Renal cortical epithelial cell (primary cell): ENCODE measurements at regions not wholly inside any gene's neighbourhood (a gene's known extent, or its start where the extent isn't known, plus 50 kb on each side); places are given as distances from the start of the nearest gene placed in this dataset.

ENCODE experiments used
- DNase-seq: peaks from one replicate; pipeline ENCODE4 v3.0.0-alpha.2; 2011; ENCODE audit warnings: low read depth

DNA sequence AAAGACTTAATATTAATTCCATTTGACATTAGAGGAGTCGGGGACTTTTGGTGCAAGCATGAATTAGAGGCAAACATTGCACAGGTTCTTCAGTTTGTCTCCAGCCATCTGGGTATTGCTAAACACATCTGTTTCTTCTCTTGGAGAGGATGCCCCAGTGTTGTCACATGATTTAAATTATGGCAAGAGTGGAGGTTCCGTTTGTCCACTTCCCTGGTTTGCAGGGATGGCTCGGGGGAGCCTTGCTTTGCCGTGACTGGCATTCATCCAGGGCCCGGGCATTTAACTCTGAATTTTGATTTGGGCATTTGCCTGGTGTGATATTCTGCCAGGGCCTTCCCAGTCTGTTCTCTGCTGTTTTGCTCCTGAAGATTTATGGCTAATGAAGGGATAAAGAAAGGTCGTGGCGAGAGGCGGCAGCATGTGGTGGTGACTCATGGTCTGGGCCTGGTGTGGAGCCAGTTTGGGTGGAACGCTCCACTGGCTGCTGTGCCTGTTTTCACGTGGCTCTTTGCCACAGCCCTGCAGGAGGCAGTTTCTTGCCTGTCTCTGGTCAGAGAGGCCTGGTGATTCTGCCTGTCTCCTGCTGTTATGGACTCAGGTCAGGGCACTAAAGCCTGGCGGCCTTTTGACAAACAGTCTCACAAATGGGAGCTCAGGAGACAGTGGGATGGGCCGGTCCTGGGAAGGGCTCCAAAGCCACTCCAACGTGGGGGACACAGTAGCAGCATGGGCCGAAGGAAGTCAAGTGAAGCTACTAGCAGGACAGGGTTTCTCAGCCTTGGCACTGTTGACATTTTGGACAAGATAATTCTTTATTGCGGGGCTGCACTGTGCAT, 99.4 kb upstream of the PGRMC2 start:
- DNase-seq = peak; percentile 98

DNA sequence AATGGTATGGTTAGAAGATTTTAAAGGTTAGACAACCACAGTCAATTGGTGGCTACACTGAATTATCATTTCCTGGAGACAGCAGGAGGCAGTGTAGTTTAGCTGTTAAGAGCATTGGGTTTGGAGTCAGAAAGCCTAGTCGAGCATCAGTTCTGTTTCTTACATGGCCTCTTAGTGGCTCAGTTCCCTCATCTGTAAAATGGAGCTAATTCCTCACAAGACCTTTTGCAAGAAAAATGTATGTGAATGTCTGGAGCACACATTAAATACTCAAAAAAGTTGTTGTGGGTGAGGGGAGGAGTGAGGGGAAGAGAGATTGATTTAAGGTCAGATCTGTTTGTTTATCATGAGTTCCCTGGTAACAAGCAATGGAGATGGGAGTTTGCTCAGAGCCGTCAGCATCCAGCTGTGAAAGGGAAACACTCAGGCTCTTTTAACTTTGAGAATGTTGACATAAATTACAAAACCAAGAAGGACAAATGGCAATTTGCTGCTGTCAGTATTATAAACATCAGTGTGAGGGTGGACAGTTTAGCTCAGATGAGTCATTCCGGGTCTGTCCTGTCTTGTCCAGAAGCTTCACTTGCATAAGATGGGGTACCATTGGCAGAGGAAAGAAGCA, 98.2 kb upstream of the PGRMC2 start:
- peak; percentile 92 for DNase-seq

DNA sequence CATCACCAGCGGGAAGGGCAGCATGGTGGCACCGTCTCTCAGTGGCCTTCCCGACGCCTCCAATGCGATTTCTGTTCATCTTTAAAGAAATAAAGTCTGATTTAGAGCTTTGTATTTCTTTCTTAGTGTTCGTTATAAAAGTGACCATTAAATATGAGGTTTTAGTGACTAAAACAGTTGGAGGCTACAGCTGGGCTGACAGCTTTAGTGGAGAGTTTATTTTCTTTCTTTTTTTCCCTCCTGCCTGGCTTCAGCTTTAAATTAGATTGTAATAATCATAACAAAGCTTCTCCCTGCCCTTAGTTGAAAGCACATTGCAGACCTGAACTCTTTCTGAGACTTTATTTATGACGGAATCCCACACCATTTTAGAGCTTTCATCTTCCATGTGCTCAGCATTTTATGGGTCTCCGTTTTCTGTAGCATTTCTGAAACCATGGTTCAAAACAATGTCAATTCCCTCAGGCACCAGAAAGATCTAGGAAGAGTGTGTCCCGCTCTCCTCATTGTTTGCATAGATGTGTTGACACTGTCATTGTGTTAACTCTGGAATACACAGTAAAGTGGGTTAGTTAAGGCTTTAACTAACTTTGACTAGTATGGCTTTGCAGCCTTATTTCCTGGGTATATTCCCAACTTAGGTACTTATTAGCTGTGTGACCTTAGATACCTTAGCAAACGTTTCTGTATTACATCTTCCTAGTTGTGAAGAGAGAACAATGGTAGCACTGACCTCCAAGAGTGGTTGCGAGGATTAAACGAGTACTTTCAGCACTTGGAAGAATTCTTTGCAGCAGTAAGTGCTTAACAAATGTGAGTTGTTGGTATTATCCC, 97.4 kb upstream of the PGRMC2 start:
- DNase-seq = no peak

DNA sequence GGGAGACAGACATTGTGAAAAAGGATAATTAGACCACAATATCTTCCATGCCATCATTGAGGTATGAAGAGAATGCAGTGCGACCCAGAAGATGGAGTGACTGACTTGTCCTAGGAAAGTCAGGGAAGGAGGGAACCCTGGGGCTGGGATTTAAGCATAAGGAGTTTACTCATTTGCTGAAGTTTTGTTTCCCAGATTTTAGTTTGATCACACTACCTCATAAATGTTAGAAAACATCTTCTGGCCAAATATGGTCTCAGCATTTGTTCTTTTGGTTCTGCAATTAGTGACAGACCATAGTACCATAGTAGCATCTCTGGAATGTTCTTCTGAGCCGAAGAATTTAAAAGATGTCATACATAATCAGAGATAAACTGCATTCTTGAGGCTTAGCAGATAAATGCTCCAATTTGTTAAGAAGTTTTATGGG, 96.5 kb upstream of the PGRMC2 start:
- DNase-seq = no peak

DNA sequence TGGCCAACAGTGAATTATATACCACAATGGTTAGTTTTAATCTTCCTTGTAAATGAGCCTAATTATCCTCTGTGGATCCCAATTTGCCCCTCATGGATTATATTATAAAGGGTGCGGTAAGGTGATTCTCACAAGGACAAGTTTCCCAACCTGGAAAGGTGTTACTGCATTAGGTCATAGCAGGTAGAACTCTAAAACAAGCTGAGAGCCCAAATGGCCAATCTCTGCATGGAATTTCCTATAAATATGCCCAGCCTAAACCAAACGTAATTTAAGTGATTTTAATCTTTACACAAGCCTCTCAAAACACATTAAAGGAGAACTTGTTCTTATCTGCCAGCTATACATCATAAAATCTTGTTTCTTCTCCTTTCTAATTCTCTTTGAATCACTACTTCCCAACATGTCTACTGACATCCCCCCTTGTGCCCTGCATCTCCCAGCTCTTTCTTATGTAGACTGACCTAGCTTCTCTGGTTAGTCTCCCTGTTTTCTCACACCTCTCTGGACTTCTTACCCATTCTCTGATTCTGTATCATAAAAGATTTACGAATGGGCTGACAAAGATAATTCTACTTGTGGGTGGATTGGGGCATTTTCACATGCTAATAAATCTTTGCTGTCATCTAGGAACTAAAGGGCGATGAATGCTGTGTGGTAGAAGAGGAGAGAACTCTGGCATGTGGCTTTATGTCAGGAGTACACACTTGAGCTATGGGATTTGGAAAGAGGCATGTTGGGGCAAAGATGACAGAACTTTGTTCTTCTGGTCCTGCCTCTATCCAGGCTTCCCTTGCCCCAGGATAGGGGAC, 94.3 kb upstream of the PGRMC2 start:
- DNase-seq = no peak

DNA sequence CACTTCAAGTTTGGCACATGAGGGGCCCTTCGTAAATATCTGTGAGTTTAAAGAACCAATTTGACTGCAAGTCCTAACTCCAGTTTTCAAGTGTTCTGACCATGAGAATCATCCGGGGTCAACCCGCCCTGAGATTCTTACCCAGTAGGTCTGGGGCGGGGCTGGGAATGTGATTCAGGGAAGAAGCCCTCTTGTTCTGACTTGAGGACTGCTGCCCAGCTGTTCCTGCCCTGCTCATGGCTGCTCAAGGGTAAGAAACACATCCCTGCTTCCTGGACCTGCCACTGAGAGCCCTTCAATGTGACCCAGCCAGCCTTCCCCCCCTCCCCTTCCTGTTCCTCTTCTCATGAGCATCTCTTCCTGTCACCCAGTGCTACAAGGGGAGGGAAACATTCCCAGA, 92.7 kb upstream of the PGRMC2 start:
- DNase-seq = no peak

DNA sequence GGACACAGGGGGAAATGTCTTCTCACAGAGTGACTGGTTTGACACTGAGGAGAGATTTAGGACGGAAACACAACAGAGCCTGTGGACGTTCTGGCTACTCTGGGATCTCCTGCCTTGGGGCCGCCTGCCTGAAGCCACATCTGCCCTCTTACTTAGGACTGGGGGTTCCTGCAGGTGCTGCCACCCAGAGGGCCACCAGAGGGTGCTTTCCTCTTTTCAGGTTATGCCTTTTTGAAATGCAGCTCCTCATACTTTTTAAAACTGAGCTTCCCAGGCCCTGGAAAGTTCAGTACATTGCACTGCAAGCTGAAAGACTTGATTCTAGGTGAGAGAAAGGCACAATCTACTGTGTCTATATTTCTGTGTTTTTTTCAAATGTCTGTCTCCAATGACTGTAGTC, 92.2 kb upstream of the PGRMC2 start:
- peak; percentile 54 for DNase-seq

DNA sequence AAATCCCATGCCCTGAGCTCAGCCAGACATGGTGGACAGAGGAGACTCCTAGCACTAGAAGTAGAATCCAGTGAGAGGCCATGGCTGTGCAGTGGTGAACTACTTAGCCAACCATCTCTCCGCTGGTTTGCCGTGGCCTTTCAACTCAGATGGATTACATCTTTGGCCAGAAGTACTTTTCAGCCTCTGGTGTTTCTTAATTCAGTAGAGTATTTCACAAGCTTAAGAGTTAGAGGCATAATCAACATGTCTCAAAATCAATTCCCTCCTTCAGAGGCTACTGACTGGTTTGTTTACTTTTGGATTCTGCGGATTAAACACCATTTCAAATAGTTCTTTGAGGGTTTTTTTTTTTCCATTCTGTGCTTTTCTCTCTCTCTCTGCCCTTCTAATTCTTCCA, 91.1 kb upstream of the PGRMC2 start:
- no peak for DNase-seq

DNA sequence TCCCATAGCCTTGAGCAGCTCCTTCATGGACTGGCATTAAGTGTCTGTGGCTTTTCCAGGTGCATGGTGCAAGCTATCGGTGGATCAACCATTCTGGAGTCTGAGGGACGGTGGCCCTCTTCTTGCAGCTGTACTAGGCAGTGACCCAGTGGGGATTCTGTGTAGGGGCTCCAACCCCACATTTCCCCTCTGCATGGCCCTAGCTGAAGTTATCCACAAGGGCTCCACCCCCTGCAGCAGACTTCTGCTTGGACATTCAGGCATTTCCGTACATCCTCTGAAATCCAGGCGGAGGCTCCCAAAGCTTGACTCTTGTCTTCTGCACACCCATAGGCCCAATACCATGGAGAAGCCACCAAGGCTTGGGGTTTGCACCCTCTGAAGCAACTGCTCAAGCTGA, 89.3 kb upstream of the PGRMC2 start:
- no peak for DNase-seq

DNA sequence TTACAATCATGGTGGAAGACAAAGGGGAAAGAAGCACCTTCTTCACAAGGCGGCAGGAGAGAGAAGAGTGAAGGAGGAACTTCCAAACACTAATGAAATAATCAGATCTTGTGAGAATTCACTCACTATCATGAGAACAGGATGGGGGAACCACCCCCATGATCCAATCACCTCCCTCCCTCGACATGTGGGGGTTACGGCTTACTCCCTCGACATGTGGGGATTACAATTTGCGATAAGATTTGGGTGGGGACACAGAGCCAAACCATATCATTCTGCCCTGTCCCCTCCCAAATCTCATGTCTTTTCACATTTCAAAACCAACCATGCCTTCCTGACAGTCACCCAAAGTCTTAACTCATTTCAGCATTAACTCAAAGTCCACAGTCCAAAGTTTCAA, 88.7 kb upstream of the PGRMC2 start:
- no peak for DNase-seq

DNA sequence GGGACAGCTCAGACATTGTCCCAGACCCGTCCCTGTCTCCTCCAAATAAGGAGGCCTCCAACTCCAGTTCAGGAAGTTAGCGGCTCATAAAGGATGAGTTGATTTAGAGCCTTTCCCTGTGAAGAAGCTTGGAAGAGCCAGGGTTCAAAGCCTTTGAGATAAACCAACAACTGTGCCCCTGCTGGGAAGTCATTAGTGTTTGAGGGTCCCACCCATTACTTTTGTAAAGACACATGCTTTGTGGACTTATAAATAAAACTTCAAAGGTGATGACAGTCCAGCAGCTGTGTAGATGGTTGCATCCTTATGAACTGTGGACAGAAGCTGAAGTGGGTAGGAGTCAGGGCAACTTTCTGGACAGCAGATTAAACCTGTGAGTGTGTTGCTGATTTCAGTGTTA, 86.0 kb upstream of the PGRMC2 start:
- DNase-seq = no peak

DNA sequence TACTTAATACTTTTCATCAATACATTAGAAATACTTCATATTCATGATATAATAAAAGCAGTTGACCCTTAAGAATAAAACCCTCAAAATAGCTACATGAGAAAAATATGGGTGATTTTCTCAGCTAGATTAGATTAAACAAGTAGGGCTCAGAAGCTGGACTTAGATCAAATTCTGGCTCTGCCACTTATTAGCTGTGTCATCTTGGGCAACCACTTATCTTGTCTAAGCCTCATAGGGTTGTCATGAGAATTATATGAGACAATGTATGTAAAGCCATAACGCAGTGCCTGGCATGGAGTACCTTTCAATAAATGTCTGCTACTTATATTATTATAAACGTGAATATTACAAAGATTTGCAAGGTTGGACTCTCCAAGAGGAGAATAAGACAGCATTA, 84.3 kb upstream of the PGRMC2 start:
- no peak for DNase-seq

DNA sequence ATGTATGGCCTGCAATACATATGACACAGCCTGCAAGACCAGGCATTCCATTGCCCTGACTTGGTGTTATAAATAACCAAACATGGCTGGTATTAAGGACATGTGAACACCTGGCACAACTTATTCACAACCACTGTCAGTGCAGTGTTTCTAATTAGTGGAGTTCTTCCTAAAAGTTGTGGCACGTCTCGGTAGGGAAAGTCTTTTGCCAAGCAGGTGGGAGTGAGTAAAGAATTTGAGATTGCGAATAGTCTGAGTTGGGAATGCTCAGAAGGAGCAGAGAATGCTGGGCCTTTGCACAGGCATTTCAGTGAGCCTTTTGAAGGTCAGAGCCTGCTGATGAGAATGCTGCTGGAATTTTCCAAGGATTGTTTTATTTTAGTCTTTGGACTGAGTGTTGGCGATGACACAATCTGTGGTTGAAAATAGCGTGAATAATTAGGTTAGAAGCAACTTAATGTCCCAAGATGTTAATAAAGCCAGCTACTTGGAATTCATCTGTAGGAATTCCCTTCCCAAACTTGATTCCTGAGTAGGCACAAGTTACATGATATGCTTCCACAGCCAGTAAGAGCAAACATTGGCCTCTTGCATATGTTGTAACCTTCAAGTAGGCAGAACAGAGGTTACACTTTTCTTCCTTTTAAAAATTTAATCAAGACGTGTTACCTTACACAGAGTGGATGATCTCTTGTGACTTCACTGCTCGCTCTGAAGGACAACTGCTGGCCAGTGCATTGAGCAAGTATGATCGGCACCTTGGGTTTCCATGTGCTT, 83.6 kb upstream of the PGRMC2 start:
- DNase-seq = peak; percentile 81

DNA sequence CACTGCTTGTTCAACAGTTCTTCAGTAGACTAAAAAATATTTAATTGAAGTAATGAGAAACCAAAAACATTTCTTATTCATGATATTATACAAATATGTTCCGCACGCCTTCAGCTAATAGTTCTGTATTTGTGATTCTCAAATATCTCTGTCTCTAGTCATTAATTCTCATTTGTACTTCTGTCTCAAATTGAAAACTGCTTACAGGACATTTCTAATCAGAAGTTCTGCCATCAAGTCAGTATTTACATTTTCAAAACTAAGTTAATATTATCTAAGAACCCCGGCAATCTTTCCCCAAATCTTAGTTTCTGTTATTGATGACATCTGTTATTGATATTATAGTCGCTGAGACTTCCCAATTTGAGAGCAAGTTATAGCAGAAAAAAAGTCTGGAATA, 78.6 kb upstream of the PGRMC2 start:
- DNase-seq = no peak

DNA sequence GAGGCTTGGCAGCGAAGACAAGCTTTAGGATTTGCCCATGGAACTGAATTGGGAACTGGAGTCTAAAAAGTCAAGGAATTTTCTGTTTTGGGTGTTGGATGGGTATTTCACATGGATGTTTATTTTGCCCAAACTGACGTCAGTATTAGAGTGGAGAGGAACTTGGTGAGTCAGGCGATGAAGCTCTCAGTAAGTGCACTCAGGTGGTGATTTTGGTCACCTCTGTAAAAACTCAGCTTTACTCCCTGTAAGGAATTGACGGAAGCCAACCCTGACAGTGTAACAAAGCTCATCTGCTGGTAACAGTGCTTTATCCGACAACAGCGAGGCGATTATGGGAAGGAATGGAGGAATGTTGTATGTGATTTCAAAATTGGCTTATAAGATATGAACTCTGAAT, 77.0 kb upstream of the PGRMC2 start:
- DNase-seq = peak; percentile 47

DNA sequence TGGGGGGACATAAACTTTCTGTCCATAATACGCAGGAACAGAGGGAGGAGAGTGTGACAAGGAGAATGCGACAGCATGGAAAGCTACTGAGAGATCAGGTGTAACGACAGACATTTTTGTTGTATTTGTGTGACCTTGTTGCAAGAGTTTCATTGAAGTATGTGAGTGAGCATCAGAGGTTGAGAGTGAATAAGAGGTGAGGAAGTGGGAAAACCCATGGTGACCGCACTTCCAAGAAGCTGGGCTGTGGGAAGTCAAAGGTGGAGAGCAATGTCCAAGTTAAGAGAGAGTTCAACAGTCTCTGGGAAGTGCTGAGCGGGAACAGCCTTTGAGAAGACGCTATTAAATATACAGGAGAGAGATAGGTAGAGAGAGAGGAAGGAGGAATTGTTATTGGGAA, 76.4 kb upstream of the PGRMC2 start:
- DNase-seq = peak; percentile 74

DNA sequence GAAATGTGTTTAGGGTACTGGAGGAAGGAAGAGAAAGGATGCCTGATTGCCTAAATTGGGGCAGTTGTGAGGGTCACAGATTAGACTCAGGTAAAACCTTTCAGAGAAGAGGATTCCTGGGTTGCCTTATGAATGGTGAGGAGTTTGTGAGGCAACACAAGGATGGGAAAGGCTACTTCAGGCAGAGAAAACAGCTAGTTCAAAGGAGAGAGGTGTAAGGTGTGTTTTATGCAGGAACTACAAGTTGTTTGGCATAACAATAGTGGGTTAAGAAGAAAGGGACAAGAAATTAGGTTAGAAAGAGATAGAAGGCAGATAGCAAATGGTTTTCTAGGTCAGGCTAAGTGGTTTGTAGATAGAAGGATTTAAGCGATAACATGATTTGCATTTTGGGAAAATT, 75.1 kb upstream of the PGRMC2 start:
- DNase-seq = no peak

DNA sequence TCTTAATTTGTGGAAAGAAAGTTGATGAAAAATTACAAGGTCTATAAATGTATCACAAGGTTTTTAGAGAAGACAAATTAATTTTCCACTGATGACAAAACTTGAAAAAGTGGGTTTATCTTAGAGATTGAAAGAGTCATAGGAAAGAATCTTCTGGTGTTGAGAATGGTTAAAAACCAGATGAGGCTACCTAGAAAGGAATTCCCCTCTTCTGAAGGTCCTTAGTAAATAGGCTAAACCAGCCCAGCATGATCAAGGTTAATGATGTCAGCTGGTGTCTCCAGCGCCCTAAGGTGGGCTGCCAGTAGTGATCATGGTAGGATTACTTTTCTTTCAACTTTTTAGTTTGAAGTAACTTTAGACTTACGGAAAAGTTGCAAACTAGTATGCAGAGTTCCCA, 71.8 kb upstream of the PGRMC2 start:
- no peak for DNase-seq

DNA sequence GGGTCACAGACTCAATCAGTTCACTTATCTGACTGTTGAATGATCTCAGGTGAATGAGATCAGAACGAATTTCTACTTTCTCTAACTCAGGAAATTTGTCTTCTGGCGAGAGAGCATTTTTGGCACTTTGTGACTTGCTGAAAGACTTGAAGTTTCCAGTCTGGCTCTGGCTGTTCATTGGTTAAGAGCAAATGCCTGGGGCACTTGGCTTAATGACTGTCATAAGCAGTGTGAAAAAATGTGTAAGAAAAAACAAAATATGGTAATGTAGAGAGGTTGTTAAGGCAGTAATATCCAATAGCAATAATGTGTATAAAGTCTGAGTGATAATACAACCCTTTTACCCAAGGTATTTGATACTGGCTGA, 71.3 kb upstream of the PGRMC2 start:
- peak; percentile 46 for DNase-seq

DNA sequence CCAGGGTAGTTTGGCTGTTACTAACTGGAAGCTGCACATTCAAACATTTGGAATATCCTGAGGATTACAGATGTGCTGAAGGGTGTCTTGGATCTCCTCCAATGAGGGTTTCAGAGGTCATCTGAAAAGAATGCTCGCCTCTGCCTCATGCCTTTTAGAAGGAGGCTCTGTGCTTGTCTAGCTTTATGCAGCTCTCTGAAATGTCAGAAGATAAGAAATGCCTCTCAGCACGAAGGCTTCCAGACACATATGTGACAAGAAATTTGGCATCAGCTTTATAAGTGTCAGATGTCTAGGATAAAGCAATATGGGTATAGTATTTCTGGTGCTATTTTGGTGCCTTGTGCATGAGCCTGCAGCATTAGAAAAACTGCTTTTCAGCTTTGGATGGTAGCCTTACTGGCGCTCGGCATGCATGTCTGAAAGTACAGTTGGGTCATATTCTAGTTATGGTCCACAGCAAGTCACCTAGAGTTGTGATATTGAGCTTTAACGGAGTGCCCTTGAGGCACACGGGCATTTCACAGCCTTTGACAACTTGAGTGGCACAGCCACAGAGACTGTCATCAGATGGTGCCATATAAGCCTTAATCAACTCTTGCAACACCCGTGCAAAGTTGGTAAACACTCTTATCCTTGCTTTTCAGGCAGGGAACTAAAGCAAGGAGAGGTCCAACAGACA, 70.8 kb upstream of the PGRMC2 start:
- DNase-seq = peak; percentile 39

DNA sequence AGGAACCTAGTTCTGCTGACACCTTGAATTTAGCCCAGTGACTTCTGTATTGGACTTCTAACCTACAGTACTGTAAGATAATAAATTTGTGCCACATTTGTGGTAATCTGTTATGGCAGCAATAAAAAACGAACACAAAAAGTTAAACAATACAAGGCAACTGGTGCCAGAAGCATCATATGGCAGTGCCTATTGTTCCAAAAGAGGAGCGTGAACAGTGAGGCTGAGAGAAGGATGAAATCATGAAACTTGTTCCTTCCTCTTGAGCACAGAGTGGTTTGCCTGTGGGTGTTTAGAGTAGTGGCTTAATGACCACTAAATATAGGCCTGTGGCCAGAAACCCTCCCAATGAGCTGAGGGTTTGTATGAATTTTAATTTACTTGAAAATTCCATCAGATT, 69.7 kb upstream of the PGRMC2 start:
- no peak for DNase-seq
